SHP77 treated with DMSO at 0.1 percent for 48 hours (cell line): ENCODE measurements at regions not wholly inside any gene's neighbourhood (a gene's known extent, or its start where the extent isn't known, plus 50 kb on each side); places are given as distances from the start of the nearest gene placed in this dataset.
A peak's percentile ranks its signal among the peaks of the same experiment; 100 is the strongest.

Experiments
- DNase-seq: peaks from one replicate; lab custom pipeline; 2025; lab: John Stamatoyannopoulos, UW

DNA sequence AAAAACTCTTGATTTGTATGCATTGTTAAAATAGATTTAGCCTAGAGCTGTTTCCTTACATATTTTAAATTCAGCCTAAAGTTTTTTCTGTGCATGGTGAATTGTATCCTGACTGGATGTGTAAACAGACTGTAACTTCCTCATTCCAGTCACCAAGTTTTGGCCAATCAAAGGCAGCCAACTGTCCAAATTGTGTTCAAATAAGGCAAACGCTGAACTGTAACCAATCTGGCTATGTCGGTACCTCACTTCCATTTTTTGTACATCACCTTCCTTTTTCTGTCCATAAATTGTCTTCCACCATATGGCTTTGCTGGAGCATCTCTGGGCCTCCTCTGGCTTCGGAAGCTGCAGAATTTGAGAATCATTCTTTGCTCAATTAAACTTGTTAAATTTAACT is 1921.9 kb upstream of the SEL1L start:
- no peak for DNase-seq

DNA sequence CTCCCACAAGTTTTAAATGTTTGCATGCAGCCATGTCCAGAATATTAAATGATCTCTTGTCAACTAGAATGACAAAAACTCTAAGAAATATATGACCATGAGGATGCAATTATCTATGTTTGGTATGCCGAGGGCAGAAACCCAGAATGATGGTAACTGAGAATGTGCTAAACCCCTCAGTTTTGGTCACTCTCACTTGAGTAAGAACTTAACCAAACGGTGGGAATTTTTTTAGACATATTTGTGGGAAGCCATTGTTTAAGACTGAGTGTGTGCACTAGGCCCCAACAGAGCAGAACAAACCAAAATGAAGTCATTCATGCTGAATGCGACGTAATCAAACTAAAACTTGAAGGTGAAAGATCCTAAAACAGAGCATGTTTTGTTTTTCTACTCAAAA is 1927.9 kb upstream of the SEL1L start:
- no peak for DNase-seq

DNA sequence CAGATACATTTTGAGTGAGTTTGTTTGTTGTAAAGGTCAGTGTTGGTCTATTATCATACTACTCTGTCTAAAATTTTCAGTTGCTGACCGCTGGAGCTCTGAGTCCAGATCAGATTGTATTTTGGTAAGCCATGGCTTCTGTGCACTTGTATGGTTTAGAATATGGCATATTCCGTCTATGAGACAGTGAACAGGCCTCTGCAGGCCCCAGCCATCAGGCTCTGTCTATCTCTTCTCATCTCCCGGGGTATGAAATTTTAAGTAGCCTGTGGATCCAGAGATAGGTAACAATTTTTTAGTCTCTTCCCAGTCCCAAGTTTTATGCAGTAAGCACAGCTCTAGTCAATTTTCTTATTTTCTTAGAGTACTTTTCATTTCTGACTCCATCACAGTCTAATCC is 1929.1 kb upstream of the SEL1L start:
- no peak for DNase-seq

DNA sequence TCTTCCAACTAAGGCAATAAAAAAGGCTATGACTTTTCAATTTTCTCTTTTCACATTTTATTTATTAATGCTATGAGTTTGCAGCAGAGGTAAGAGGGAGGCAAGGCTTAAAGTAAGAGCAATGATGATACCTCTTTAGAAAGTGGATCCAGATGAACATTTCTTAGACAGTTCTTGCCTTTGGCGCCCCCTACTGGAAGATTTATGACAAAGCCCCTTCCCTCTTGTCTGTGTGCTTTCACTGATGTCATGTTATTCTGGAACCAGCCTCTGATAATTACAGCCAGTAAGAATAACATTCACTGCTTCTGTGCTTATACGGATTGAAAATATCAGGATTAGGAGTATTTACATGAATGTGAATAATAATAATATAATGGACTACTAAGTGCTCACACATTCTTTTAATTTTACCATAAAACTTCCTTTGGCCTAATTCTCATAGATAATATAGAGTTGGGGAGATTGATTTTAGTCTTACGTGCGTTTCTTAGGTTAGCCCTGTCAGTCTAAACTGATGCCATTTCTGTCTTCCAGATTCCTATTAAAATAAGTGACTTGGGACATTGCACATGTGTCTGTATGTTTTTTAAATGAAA is 1929.9 kb upstream of the SEL1L start:
- DNase-seq = no peak

DNA sequence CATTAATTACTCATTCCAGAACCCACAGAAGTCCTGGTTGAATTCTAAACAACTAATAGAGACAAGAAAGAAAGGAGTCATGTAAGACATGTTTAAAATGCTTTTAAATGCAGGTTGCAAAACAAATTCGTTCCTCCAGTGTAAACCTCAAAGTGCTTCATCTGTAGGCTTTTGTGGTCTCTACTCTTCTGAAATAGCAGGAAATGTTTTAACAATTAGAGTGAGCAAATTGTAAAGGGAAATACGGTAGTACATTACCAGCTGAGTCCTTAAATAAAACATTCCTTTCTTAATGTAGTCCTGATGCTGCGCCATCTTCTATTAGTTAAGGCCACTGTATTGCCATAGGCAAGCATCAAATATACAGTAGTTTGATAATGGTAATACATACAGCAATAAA is 1934.2 kb upstream of the SEL1L start:
- no peak for DNase-seq

DNA sequence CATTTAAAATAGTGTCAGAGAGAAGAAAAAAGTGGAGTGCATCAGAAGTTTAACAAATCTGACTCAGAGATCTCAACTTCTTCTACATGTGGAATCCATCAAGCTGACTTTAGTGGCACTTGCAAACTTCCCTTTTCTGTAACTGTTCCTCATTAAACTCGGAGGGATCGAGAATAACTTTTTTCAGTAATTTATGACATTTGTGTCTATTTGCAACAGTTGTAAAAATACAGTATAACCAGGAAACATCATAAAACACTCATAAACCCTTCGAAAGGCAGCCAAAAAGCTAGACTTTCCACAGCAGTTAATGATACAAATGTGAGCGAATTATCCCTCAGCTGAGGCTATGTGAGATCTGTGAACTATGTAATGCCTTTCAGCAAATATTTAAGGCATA is 1936.8 kb upstream of the SEL1L start:
- no peak for DNase-seq

DNA sequence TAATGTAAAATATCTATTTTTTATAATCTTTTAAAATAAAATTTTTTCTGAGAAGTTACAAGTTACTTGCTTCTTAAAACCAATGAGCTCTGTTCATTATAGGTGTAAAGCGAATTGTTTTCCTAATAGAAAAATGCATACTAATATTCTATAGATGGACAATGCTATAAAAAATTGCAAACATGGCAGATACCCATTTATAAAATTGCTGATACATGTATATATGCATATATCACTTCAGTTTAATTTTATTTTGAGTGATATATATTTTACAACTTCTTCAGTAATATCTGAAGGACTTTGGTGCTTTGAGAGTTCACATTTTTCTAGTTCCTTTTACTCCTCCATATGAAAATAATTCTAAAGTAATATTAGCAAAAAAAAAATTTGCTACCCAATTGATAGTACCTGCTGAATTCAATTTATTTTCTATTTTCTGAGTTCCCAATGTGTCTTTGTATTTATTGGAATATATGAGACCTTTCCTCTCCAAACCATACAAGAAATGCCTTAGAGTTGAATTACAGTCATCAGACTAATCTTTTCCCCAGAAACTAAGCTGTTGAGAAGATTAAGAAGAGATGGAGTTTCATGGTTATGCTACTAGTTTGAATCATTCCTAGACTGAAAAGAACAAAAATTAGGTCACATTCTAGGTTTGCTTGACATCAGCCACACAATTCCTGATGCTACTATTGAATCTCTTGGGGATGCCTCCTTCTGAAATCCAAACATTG is 1937.5 kb upstream of the SEL1L start:
- DNase-seq = no peak

DNA sequence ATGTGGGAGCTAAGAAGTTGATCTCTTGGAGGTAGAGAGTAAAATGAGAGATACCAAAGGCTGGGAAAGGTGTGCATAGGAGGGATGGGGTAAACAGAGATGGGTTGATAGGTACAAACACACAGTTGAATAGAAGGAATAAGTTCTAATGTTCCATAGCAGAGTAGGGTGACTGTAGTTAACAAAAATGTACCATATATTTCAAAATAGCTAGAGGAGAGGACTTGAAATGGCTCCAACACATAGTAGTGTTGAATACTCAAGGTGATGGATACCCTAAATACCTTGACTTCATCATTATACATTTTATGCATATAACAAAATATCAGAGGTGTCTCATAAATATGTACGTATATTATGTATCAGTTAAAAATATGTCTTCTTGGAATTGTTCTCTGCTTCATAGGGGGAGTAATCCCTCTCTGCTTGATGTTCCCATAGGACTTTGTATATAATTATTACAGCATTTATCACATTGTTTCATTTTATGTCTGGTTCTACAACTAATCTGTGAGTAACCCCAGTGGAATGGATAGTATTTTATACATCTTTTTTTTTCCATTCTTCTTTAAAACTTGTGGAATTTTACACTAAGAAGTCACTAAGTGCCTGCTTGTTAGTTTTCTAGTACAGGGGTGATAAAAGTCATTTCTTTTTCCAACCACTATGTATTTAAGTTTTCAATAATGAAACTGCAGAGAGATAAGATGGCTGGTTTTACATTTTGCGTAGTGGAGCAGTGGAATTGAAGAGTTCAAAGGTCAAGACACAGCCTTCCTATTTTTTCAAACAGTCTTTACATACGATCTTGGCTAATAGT is 1940.0 kb upstream of the SEL1L start:
- DNase-seq = no peak

DNA sequence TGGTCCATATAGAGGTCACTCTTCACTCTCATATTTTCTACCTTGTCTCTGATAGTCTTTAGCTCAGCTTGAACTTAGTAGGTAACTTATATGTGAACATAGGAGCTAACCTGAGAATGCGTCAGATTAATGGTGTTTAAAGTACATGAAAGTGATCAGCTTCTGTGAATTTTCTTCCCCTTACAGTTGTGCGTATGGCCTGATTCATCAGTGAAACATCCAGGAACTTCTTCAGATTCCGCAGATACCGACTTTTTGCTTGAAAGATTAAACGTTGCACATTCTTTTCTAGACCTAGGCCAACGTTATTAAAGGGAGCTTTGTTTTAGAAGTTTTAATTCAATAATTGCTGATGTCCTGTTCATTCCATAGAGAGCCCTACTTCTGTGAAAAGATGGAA is 1945.1 kb upstream of the SEL1L start:
- no peak for DNase-seq

DNA sequence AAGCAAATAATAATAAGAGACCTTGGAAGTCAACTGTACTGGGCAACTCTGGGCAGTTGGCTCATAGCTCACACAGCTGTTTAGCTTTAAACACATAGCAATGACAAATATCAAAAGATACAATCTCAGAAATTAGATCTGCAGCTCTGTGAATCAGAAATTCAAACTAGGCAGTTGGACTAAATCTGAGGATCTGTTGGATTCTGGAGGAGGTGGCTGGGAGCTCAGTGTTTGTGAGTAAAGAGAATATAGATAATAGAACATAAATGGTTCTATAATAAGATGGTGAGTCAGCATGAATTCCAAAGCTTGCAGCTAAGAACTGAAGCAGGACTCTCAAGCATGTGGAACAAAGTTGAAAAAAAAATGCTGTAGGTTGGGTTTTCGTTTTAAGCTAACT is 1949.4 kb upstream of the SEL1L start:
- no peak for DNase-seq

DNA sequence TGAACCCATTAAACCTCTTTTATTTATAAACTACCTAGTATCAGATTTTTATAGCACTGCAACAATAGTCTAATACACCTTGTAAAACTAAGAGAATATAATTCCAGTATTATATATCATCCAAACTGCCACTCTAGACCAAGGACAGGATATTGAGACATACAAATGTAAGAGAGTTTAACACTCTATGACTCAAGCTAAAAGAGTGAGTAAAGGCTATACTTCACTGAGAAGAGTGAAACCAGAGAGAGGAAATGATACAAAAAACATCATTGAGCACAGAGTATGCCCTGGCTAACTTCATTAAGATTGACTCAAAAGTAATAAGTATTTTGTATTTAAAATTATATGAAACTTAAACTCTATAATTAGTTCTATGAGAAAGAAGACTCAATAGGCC is 1951.9 kb upstream of the SEL1L start:
- no peak for DNase-seq

DNA sequence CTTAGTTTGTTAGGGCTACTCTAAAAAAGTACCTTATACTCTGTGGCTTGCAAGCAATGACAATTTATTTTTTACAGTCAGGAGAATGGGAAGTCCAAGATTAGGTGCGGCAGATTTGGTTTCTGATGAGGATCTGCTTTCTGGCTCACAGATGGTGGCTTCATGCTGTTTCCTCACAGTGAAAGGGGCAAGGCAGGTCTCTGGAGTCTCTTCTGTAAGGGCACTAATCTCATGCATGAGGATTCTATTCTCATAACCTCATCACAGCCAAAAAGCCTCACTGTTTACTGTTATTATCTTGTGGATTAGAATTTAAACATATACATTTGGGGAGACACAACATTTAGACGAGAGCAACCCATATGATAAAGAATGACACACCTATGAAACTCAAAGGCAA is 1957.4 kb upstream of the SEL1L start:
- DNase-seq = no peak

DNA sequence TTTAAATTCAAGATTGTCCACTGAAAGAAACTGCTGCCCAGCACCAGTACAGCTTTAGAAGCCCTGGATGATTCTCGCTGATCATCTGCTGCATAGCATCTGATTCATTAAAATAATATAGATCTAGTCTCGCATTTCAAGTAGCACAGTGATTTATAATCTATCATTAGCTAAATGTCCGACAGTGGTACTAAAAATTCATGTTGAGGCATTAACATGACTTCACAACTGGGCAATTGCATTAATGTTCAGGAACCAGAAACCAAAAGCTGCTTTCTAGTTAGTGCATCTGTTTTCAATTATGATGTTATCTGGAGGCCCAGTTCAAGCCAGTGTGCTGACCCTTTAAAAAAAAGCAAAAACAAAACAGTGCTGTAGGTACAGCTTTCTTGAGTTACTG is 1987.2 kb upstream of the SEL1L start:
- DNase-seq = peak; percentile 77

DNA sequence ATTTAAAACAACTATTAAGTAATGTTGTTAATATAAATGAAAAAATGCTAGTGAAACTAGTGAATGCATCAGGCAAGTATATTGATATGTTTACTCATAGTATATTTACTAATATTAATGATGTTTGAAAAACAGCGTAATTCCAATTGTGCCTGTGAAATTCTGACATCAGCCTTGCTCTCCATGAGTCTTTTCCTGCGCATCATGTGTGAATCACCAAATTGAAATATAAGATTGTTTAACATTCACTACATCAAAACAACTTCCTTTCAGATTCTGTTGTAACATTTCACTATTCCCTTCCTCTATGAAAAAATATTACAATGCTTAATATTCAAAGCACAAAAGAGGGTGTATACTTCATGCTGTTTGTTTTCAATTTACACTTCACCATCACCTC is 1995.9 kb upstream of the SEL1L start:
- no peak for DNase-seq

DNA sequence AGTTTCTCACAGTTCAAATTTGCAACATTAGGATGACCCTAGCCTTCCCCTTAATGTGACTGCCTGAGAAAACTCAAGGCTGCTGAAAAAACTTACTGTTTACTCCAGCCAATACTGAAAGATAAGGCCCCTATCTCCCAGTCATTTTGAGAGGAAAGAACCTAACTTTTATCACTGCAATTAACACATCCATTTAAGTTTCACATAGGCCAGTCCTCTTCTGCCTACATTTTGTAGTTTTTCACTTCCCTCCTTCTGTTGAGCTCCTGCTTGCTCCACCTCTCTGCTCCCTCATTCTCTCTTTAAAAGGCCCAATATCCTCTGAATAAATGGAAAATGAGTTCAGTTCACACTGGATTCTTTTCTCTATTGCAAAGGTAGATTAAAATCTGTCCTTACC is 1996.2 kb upstream of the FLRT2 start:
- no peak for DNase-seq

DNA sequence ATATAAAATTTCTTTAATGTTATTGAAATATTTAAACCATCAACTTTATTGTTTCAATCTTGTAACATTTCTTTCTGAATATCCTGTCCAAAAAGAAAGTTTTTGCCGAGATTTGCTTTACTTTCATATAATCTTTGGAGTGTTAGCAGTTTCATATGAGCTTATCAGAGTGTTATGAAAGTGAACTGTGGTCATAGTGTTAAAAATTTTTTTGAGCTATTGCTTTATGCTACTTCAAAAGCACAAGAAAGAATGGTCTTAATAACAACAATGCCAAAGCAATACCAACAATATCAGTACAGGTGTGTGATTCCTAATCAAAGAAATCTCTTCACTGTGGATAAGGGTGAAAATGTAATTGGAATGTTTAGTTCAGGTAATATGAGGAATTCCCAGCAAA is 1994.9 kb upstream of the FLRT2 start:
- no peak for DNase-seq

DNA sequence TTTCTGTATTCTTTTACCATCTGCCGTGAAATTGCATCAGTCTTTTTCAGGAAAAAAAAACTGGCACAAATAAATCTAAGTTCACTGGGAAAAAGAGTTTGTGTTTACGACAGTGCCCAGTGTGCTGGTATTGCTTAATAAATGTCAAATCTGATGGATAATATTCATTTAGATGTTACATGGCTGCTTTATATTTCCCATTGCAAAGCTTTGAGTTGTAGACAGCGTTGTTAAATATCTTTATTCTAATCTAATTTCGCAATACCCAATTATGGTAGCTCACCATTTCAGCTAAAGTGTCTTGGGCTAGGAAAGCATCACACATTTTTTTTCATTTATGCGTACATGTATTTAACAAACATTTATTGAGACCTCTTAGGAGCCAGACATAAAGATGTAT is 1994.5 kb upstream of the FLRT2 start:
- no peak for DNase-seq

DNA sequence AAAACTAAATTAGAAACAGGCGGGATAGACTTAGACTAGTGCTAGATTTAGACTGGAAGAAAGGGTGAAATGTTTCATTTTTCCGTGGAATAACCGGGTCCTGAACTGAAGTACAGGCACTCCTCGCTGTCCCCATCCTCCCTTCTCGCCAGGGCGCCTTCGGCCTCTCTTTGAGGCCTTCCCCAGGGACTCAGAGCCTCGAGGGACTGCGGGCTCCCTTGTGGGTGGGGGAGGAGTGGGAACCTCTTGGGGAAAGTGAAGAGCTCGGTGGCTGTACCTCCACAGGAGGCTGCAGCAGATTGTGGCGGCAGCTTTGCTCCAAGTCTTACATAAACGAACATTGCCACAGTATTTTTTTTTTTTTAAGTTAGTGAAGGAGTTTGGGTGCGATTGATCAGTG is 1988.8 kb upstream of the FLRT2 start:
- DNase-seq = no peak

DNA sequence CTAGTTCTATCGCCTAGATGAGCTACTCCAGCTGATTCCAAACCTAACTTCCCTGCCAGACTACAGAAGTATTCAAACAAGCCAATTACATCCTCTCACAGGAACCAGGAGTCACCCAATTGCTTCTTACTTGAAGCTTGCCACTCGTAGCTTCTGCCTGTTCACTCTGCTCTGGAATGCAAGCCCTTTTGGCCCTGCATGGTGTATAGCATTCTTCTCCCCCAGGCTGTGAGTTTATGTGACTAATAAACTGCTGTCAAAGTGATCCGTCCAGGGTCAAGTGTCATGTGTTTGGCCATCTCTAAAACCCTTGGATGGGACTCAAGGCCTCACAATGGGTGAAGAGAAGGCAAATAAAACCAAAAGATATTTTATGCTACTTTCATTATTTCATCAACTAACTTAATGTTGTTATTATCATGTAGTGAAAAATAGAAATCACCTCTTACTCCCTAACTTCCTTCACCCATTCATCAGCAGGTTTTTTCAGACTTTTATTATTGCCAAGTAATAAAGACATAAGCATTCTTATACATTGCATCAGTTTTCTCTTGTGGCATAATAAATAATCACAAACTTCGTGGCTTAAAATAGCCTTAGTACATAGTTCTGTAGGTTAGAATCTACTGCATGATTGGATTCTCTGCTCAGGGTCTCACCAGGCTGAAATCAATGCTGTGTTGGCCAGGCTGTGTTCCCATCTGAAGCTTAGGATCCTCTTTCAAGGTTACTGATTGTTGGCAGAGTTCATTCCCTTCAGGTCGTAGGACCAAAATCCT is 1981.7 kb upstream of the FLRT2 start:
- no peak for DNase-seq

DNA sequence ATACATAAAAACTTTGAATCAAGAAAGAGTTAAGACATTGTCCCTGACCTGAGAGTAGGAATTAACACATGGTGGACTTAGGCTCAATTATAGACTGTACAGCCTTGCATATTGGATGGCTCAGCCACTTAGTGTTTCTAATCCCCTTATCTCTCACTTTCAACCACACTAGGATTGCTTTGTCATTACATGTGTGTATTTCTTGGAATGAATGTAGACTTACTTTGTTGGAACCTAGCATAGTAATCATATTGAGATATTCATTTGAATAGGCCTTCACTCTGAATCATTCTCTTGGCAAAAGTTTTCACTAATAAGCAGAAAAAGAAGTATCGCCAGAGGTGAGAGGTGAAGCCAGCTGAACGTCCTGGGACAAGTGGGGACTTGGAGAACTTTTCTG is 1973.9 kb upstream of the FLRT2 start:
- no peak for DNase-seq

DNA sequence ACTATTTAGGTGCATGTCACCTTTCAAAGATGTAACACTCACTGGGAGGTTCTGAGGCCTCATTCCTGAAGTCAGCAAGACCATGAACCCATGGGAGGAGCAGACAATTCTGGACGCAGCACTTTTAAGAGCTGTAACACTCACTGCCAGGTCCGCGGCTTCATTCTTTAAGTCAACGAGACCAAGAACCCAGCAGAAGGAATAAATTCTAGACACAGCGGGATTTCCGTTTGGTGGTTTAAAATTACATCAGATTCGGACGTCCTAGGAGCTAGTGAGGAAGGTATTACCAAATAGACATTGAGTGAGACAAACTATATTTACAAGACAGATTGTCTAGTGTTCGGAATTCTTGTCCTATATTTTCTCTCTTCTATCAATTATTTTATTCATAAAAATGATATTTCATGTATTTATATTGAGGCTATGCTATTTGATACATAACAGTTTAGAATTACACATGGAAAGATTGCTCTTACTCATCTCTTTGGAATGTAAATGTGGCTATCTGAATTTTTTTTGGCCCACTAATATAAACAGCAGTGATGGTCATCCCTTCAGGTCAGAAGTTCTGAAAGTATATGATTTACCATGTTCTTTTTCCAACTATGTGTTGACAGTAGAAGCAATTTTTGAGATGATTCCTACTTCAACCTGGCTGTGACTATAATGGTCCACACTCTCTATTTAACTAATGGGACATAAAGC is 1973.0 kb upstream of the FLRT2 start:
- DNase-seq = no peak

DNA sequence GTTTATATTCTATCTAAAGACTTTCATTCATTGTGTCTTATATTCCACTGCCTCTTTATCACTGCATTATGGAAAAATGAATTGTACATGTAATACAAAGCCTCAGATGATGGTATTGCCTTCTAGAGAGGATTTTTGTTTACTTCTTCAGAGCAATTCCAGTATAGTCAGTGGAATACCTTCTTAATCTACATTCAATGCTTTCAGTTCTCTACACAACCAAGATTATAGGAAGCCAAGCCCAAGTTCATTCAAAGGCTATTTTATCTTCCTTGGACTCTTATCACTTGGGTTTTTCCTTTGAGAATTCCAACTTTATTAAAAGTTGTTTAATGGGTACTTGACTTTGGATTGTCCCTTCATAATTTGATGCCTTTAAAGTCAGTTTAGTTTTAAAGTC is 1971.0 kb upstream of the FLRT2 start:
- DNase-seq = no peak
